ENCODE measurements at regions not wholly inside any gene's neighbourhood (a gene's known extent, or its start where the extent isn't known, plus 50 kb on each side); places are given as distances from the start of the nearest gene placed in this dataset.

- Histone ChIP-seq H3K4ac (replicated peaks; ENCODE audit: insufficient read length, low read depth, low read length) (no peak overlapping the region), H3K23ac (ENCODE audit: insufficient read length) (no peak overlapping the region), H3K9ac (replicated peaks in 1 of 4; ENCODE audit: extremely low read depth in 1 of 4, low read depth in 3 of 4, low read length in 3 of 4) (no peak overlapping the region), H3K23me2 (ENCODE audit: low read depth, low read length) (no peaks in the 10 kb centered on the region), H3K4me3 (ENCODE audit: extremely low read depth in 1 of 4, insufficient read depth in 2 of 4, low read depth in 3 of 4, low read length in 4 of 4) (no peak overlapping the region), H3K27ac (ENCODE audit: low read depth, low read length) (no peak overlapping the region), H3K4me1 (replicated peaks in 1 of 4; ENCODE audit: control insufficient read depth in 3 of 4, insufficient read depth in 4 of 4, low read length in 3 of 4) (no peaks in the 10 kb centered on the region), H3K9me3 (ENCODE audit: insufficient read depth in 2 of 2, low read depth in 1 of 2, low read length in 1 of 2) (peaks cover 10 to 12% of the 10 kb centered on the region in 2 experiments), H3K79me1 (ENCODE audit: low read depth, low read length) (no peaks in the 10 kb centered on the region), H3K18ac (ENCODE audit: extremely low read depth, low read length) (no peak overlapping the region), H2BK20ac (ENCODE audit: low read length) (no peak overlapping the region), H3K14ac (ENCODE audit: insufficient read length) (no peak overlapping the region), H4K8ac (ENCODE audit: extremely low read depth, insufficient read depth, low read length) (no peak overlapping the region), H4K5ac (ENCODE audit: insufficient read length, low read depth, low read length) (no peak overlapping the region), H2BK12ac (ENCODE audit: low read depth, low read length) (no peak overlapping the region), H3K4me2 (ENCODE audit: insufficient read depth in 1 of 2, low read depth in 2 of 2, low read length in 2 of 2) (no peak overlapping the region), H2BK5ac (ENCODE audit: low read depth, low read length) (no peak overlapping the region), H3K27me3 (replicated peaks in 1 of 4; ENCODE audit: control insufficient read depth in 3 of 4, extremely low read depth in 1 of 4, insufficient read depth in 3 of 4, low read length in 3 of 4) (no peaks in the 10 kb centered on the region), H4K20me1 (replicated peaks in 1 of 2; ENCODE audit: control insufficient read depth in 1 of 2, insufficient read depth in 2 of 2, low read length in 2 of 2) (no peaks in the 10 kb centered on the region), H2AK5ac (ENCODE audit: low read depth, low read length) (no peak overlapping the region), H3K79me2 (ENCODE audit: control insufficient read depth in 1 of 2, insufficient read depth in 2 of 2, low read length in 2 of 2) (no peaks in the 10 kb centered on the region), H2BK120ac (replicated peaks; ENCODE audit: low read depth, low read length) (no peak overlapping the region), H2AFZ (ENCODE audit: low read length) (no peak overlapping the region), H2BK15ac (ENCODE audit: low read length) (no peak overlapping the region), H3K36me3 (ENCODE audit: control insufficient read depth in 2 of 4, insufficient read depth in 4 of 4, low read length in 3 of 4) (no peaks in the 10 kb centered on the region), H3K56ac (replicated peaks; ENCODE audit: insufficient read length, low read depth, low read length) (no peak overlapping the region), H4K91ac (replicated peaks; ENCODE audit: insufficient read length, low read length) (no peak overlapping the region)
- FAIRE-seq = no peak
- ChIA-PET CTCF (ENCODE audit: partially characterized antibody) (interaction anchor here (0.7 kb wide), 1 partner anchor 406 kb away, joined by 3 read pairs; no protein-coding TSS in a partner anchor), POLR2A (ENCODE audit: partially characterized antibody) (no interaction called here)
- no peak for DNase-seq (ENCODE audit: low read depth in 1 of 2, low spot score in 2 of 2)
- 90% methylated on average over 5 of the region's 5 CpGs; no CpG with 5 or more reads in 1 of the 2 experiments for WGBS, 2 experiments (ENCODE audit: extremely low coverage in 1 of 2, insufficient coverage in 1 of 2, insufficient read length in 1 of 2, insufficient replicate concordance in 2 of 2, low coverage in 1 of 2, low lambda C conversion rate in 2 of 2, missing lambda C conversion rate in 1 of 2)
- TF ChIP-seq MAFK (IDR thresholded peaks at IDR 0.05; ENCODE audit: low read depth, low read length) (no peak), KDM5A (IDR thresholded peaks at IDR 0.05; ENCODE audit: low read length) (no peak)
Measured at GRCh38 chr5:7225826-7226225, 170.1 kb upstream of the ADCY2 start.

Measured in H1 (cell line).